K562 (cell line): ENCODE measurements at regions not wholly inside any gene's neighbourhood (a gene's known extent, or its start where the extent isn't known, plus 50 kb on each side); places are given as distances from the start of the nearest gene placed in this dataset.

Source experiments
- ATF3 ChIP-seq, 2 experiments: fragments of 450-650 bp in 1 of 2; sonication (generic) in 1 of 2; formaldehyde crosslinking in 1 of 2; IDR thresholded peaks in 1 of 2; conservative IDR thresholded peaks in 1 of 2; 2 replicates each; pipeline versions ENCODE4 v1.6.1 to v1.8.1; 2016 to 2023; ENCODE audit warnings: mild to moderate bottlenecking in 2 of 2, moderate library complexity in 2 of 2, inconsistent platforms in 1 of 2, missing genetic modification reagents in 1 of 2
- BRF2 ChIP-seq: IDR thresholded peaks from 3 replicates; pipeline ENCODE4 v1.6.1; 2011; ENCODE audit warnings: borderline replicate concordance, mild to moderate bottlenecking; ENCODE audit not compliant: insufficient read length, insufficient read depth
- CCNT2 ChIP-seq: IDR thresholded peaks from 2 replicates; pipeline ENCODE4 v1.6.1; 2011; ENCODE audit warnings: borderline replicate concordance, low read depth, mild to moderate bottlenecking, moderate library complexity, mixed read lengths, low read length; ENCODE audit not compliant: insufficient read length; ENCODE audit errors: extremely low read depth
- DNMT1 ChIP-seq: fragments of 450-650 bp; IDR thresholded peaks from 2 replicates; pipeline ENCODE4 v1.6.1; 2016; ENCODE audit warnings: antibody characterized with exemption, mild to moderate bottlenecking
- FUS ChIP-seq: fragments of 200-400 bp; formaldehyde crosslinking; optimal IDR thresholded peaks from 2 replicates; pipeline ENCODE3; 2017; ENCODE audit warnings: low read depth, low read length
- MAFG ChIP-seq: fragments of 450-650 bp; conservative IDR thresholded peaks from 2 replicates; pipeline ENCODE4 v1.6.1; 2016; ENCODE audit warnings: missing genetic modification characterization, missing compliant biosample characterization
- RBM34 ChIP-seq: fragments of 200-400 bp; formaldehyde crosslinking; IDR thresholded peaks from 2 replicates; pipeline ENCODE4 v1.6.1; 2018; ENCODE audit warnings: low read length, borderline replicate concordance; ENCODE audit not compliant: insufficient read depth
- RFX1 ChIP-seq: fragments of 450-650 bp; IDR thresholded peaks from 2 replicates; pipeline ENCODE4 v1.6.1; 2016; ENCODE audit warnings: mild to moderate bottlenecking, moderate library complexity
- SAFB ChIP-seq: fragments of 200-400 bp; formaldehyde crosslinking; IDR thresholded peaks from 2 replicates; pipeline ENCODE4 v1.6.1; 2017; ENCODE audit warnings: low read depth, low read length, borderline replicate concordance
- SIX5 ChIP-seq, 2 experiments: IDR thresholded peaks; 2 replicates each; pipeline ENCODE4 v1.6.1; 2011; ENCODE audit warnings: low read length in 2 of 2, borderline replicate concordance in 1 of 2, low read depth in 1 of 2, mild to moderate bottlenecking in 1 of 2, moderate library complexity in 1 of 2; ENCODE audit not compliant: insufficient read depth in 1 of 2
- SMAD3 ChIP-seq: fragments of 450-650 bp; formaldehyde crosslinking; conservative IDR thresholded peaks from 2 replicates; pipeline ENCODE4 v1.4.0; 2020; ENCODE audit warnings: mild to moderate bottlenecking
- SNIP1 ChIP-seq: fragments of 450-650 bp; IDR thresholded peaks from 2 replicates; pipeline ENCODE4 v1.7.1; 2017; ENCODE audit warnings: low read depth, mild to moderate bottlenecking
- SRSF7 ChIP-seq: fragments of 200-400 bp; formaldehyde crosslinking; optimal IDR thresholded peaks from 2 replicates; pipeline ENCODE3; 2017; ENCODE audit warnings: mild to moderate bottlenecking, low read depth, low read length
- TCF7L2 ChIP-seq: fragments of 150-350 bp; IDR thresholded peaks from 2 replicates; pipeline ENCODE4 v1.6.1; 2016; ENCODE audit warnings: low read depth, mild to moderate bottlenecking, low read length, moderate library complexity
- ZBTB12 ChIP-seq: fragments of 250-450 bp; sonication (Bioruptor Pico); IDR thresholded peaks from 2 replicates; pipeline ENCODE4 v1.4.0; 2020
- ZBTB34 ChIP-seq: fragments of 250-450 bp; sonication (Bioruptor Pico); IDR thresholded peaks from 2 replicates; pipeline ENCODE4 v1.8.0; 2021; ENCODE audit warnings: mild to moderate bottlenecking, moderate library complexity
- ZFP91 ChIP-seq: sonication (generic); formaldehyde crosslinking; IDR thresholded peaks from 2 replicates; pipeline ENCODE4 v1.8.0; 2022; ENCODE audit warnings: mild to moderate bottlenecking, missing genetic modification reagents
- ZNF184 ChIP-seq: sonication (generic); formaldehyde crosslinking; IDR thresholded peaks from 2 replicates; pipeline ENCODE4 v1.5.0; 2020; ENCODE audit warnings: missing genetic modification reagents
- ZNF282 ChIP-seq: sonication (generic); formaldehyde crosslinking; IDR thresholded peaks from 2 replicates; pipeline ENCODE4 v1.8.1; 2023; ENCODE audit warnings: missing genetic modification reagents
- ZNF511 ChIP-seq: sonication (generic); formaldehyde crosslinking; IDR thresholded peaks from 2 replicates; pipeline ENCODE4 v1.8.0; 2022; ENCODE audit warnings: mild to moderate bottlenecking, missing genetic modification reagents
- ZZZ3 ChIP-seq: fragments of 450-650 bp; IDR thresholded peaks from 2 replicates; pipeline ENCODE4 v1.6.1; 2016; ENCODE audit warnings: antibody characterized with exemption, mild to moderate bottlenecking, moderate library complexity

- TF ChIP-seq BRF2 (no peak), ZZZ3 (no peak), ZNF282 (no peak), SIX5 (IDR thresholded peaks at IDR 0.05; ENCODE audit: borderline replicate concordance in 1 of 2, insufficient read depth in 1 of 2, low read depth in 1 of 2, low read length in 2 of 2) (no peak), DNMT1 (no peak), TCF7L2 (no peak), ATF3 (IDR thresholded peaks at IDR 0.05) (no peak), ATF3 (CRISPR knock-in tag; conservative IDR thresholded peaks at IDR 0.05) (no peak), FUS (no peak), SAFB (no peak), SNIP1 (no peak), CCNT2 (no peak), ZBTB12 (CRISPR knock-in tag) (no peak), SRSF7 (no peak), RFX1 (no peak), MAFG (tag) (0 out of 2 replicates have a peak, but pooled peaks have one; percentile 5), RBM34 (no peak), ZNF511 (CRISPR knock-in tag) (no peak), ZFP91 (CRISPR knock-in tag) (no peak), ZNF184 (no peak), ZBTB34 (CRISPR knock-in tag) (no peak), SMAD3 (CRISPR knock-in tag) (no peak)
These were observed 79.7 kb upstream of the MBOAT1 start (continued) for GRCh38 chr6:20291764-20292580.
